HG03045 (cell line): ENCODE measurements at regions not wholly inside any gene's neighbourhood (a gene's known extent, or its start where the extent isn't known, plus 50 kb on each side); places are given as distances from the start of the nearest gene placed in this dataset.

ENCODE experiments used
- ATAC-seq: cut with Tn5 transposase; IDR thresholded peaks from one replicate; pipeline ENCODE4 v1.9.1; 2021; ENCODE audit warnings: mild to moderate bottlenecking, moderate library complexity; ENCODE audit not compliant: unreplicated experiment

GRCh38 chr12:30828686-30829085, 73.9 kb upstream of the CAPRIN2 start:
- no peak for ATAC-seq

- no peak for ATAC-seq
Measured at GRCh38 chr12:30827101-30828066, 72.6 kb upstream of the CAPRIN2 start.

- ATAC-seq, result no peak
Measured at GRCh38 chr12:30826276-30826675, 71.5 kb upstream of the CAPRIN2 start.

- ATAC-seq, result no peak
Measured at GRCh38 chr12:30825341-30825740, 70.6 kb upstream of the CAPRIN2 start.

- ATAC-seq, result no peak
Measured at GRCh38 chr12:30824311-30824710, 69.6 kb upstream of the CAPRIN2 start.

GRCh38 chr12:30823764-30824163, 69.0 kb upstream of the CAPRIN2 start:
- no peak for ATAC-seq

- ATAC-seq, result peak; percentile 15
Measured at GRCh38 chr12:30823156-30823699, 68.5 kb upstream of the CAPRIN2 start.

GRCh38 chr12:30822385-30823155, 67.8 kb upstream of the CAPRIN2 start:
- ATAC-seq, result peak; percentile 46

- no peak for ATAC-seq
Measured at GRCh38 chr12:30820406-30820946, 65.7 kb upstream of the CAPRIN2 start.

GRCh38 chr12:30818562-30818961, 63.8 kb upstream of the CAPRIN2 start:
- no peak for ATAC-seq

GRCh38 chr12:30816742-30817465, 62.2 kb upstream of the CAPRIN2 start:
- no peak for ATAC-seq

- no peak for ATAC-seq
Measured at GRCh38 chr12:30814295-30814655, 59.5 kb upstream of the CAPRIN2 start.

- ATAC-seq, result no peak
Measured at GRCh38 chr12:30813525-30814294, 59.0 kb upstream of the CAPRIN2 start.

GRCh38 chr12:30811966-30812365, 57.2 kb upstream of the CAPRIN2 start:
- no peak for ATAC-seq

GRCh38 chr12:30810918-30811317, 56.2 kb upstream of the CAPRIN2 start:
- ATAC-seq, result no peak

GRCh38 chr12:30807695-30808034, 52.9 kb upstream of the CAPRIN2 start:
- no peak for ATAC-seq

- peak; percentile 44 for ATAC-seq
Measured at GRCh38 chr12:30806989-30807694, 52.4 kb upstream of the CAPRIN2 start.

GRCh38 chr12:30805959-30806358, 51.2 kb upstream of the CAPRIN2 start:
- ATAC-seq, result no peak
